ENCODE measurements at regions not wholly inside any gene's neighbourhood (a gene's known extent, or its start where the extent isn't known, plus 50 kb on each side); places are given as distances from the start of the nearest gene placed in this dataset.
A peak's percentile ranks its signal among the peaks of the same experiment; 100 is the strongest.
"Not testable (repeated sequence)": the region's sequence is repeated elsewhere in the genome, so short reads cannot be mapped to it uniquely, and the experiment has no call there.

DNA sequence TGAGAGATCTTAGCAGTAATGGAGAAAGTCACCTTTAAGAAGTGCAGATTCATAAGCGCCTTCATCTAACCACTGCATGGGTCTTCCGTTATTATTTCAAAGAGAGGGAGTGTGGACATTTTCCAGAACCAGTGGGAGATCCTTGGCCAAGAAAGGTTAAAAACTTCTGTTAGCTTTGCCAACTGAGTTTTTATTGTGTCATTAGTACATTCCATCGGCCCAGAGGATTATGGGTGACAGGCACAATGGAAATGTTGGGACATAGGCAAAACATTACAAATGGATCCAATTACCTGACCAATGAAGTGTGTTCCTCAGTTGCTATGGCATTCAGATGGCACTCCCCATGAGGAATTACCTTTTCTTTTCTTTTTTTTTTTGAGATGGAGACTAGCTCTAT is 115.5 kb downstream of the PPIAL4G start:
- Histone ChIP-seq H3K36me3 (no peaks in the 10 kb centered on the region), H3K27ac (no peak overlapping the region), H3K4me3 (no peak overlapping the region), H3K9me3 (no peaks in the 10 kb centered on the region), H3K4me1 (peaks cover 0 to 3% (median under 1%) of the 10 kb centered on the region in 4 donors), H3K27me3 (peaks cover 0 to 14% (median 2%) of the 10 kb centered on the region in 3 donors)
- 79 to 94% (median 82%) methylated on average over 3 of the region's 3 CpGs for WGBS, 5 donors
- no peak for DNase-seq
- TF ChIP-seq, protein P1, sequence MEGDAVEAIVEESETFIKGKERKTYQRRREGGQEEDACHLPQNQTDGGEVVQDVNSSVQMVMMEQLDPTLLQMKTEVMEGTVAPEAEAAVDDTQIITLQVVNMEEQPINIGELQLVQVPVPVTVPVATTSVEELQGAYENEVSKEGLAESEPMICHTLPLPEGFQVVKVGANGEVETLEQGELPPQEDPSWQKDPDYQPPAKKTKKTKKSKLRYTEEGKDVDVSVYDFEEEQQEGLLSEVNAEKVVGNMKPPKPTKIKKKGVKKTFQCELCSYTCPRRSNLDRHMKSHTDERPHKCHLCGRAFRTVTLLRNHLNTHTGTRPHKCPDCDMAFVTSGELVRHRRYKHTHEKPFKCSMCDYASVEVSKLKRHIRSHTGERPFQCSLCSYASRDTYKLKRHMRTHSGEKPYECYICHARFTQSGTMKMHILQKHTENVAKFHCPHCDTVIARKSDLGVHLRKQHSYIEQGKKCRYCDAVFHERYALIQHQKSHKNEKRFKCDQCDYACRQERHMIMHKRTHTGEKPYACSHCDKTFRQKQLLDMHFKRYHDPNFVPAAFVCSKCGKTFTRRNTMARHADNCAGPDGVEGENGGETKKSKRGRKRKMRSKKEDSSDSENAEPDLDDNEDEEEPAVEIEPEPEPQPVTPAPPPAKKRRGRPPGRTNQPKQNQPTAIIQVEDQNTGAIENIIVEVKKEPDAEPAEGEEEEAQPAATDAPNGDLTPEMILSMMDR (IDR thresholded peaks at IDR 0.05), result no peak
- intact Hi-C loops (cut with DNase I; ENCODE audit: low total_unique reads), result no loop called here

DNA sequence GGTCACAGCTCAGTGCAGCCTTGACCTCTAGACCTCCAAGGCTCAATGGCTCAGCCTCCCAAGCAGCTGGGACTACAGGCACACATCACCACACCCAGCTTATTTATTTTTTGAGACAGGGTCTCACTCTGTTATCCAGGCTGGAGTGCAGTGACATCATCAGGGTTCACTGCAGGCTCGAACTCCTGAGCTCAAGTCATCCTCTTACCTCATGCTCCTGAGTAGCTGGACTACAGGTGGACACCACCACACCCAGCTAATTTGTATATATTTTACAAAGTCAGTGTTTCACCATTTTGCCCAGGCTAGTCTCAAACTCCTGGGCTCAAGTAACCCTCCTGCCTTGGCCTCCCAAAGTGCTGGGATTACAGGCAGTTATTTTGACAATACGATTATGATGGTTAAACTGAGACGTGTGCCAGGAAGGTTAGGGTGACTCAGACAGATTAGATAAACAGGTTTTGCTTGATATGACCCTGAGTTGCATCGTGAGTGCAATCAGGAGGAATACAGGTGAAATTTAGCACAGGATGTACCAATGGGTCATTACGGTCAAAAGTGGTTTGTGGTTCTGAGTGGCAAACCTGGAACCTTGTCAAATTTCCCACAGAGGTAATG is 116.9 kb downstream of the PPIAL4G start:
- H3K9me3 ChIP-seq; intact Hi-C loops (cut with DNase I; ENCODE audit: low total_unique reads); H3K36me3 ChIP-seq; H3K4me3 ChIP-seq; DNase-seq; H3K27ac ChIP-seq: not testable (repeated sequence)
- WGBS, 5 donors, result 60 to 74% (median 61%) methylated on average over 5 of the region's 5 CpGs
- Histone ChIP-seq H3K4me1 (peaks cover 0 to 16% (median 12%) of the 10 kb centered on the region in 4 donors), H3K27me3 (peaks cover 0 to 27% (median 16%) of the 10 kb centered on the region in 3 donors)

DNA sequence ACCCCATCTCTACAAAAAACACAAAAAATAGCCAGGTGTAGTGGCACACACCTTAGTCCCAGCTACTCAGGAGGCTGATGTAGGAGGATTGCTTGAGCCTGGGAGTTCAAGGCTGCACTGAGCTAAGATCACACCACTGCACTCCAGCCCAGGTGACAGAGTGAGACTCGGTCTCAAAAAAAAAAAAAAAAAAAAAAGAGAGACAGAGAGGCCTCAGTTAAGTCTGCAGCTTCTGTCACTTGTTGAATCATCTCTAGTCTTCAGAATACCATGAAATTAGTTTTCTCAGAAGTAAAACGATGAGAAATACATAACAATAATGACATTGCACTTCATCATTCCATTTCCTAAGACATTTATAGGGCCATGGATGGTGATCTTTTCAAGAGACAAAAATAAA is 118.0 kb downstream of the PPIAL4G start:
- 79 to 86% (median 83%) methylated on average over 2 of the region's 2 CpGs for WGBS, 5 donors
- intact Hi-C loops (cut with DNase I; ENCODE audit: low total_unique reads); DNase-seq; H3K27ac ChIP-seq; H3K9me3 ChIP-seq; H3K4me3 ChIP-seq; H3K36me3 ChIP-seq: not testable (repeated sequence)
- peaks cover 0 to 18% (median 15%) of the 10 kb centered on the region in 4 donors for H3K4me1 ChIP-seq
- peaks cover 0 to 38% (median 21%) of the 10 kb centered on the region in 3 donors for H3K27me3 ChIP-seq

DNA sequence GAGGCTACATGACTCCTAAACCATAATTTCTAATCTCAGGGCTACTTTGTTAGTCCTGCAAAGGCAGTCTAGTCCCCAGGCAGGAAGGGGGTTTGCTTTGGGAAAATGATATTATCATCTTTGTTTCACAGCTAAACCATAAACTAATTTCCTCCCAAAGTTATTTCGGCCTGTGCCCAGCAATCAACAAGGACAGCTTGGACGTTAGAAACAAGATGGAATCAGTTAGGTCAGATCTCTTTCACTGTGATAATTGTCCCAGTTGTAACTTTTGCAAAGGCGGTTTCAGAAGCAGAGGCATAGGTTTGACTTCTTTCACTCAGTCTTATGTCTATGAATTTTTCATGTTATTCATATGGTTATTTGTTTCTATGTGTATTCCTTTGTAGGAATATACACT is 119.1 kb downstream of the PPIAL4G start:
- intact Hi-C loops (cut with DNase I; ENCODE audit: low total_unique reads); H3K9me3 ChIP-seq; H3K4me3 ChIP-seq; H3K27ac ChIP-seq; DNase-seq; H3K36me3 ChIP-seq: not testable (repeated sequence)
- Histone ChIP-seq H3K27me3 (peaks cover 0 to 47% (median 21%) of the 10 kb centered on the region in 3 donors), H3K4me1 (peaks cover 0 to 18% (median 15%) of the 10 kb centered on the region in 4 donors)
- 82 to 87% (median 85%) methylated on average over 3 of the region's 3 CpGs for WGBS, 5 donors

DNA sequence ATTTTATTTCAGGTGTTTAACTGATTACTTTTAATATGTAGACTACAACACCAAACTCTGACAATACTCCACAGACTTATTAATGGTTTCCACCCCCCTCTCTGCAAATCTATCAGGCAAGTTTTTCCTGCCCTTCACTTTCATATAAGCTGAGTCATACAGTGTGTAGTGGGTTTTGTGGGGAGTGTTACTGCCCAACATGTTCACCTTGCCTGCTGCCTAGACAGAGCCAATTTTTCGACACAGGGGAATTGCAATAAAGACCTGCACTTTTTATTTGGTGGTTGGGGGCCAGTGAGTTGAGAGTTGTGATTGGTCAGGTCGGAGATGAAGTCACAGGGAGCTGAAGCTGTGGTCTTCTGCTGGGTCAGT is 119.7 kb downstream of the PPIAL4G start:
- no peak overlapping the region for H3K4me3 ChIP-seq
- no peaks in the 10 kb centered on the region for H3K9me3 ChIP-seq
- no peak overlapping the region for H3K27ac ChIP-seq
- no peak for TF ChIP-seq POLR2AphosphoS5 (IDR thresholded peaks at IDR 0.05)
- no peak for TF ChIP-seq POLR2A (IDR thresholded peaks at IDR 0.05)
- no peak for TF ChIP-seq EP300 (IDR thresholded peaks at IDR 0.05)
- TF ChIP-seq, protein P1 (IDR thresholded peaks at IDR 0.05), result no peak
- peaks cover 0 to 50% (median 21%) of the 10 kb centered on the region in 3 donors for H3K27me3 ChIP-seq
- H3K36me3 ChIP-seq, result no peaks in the 10 kb centered on the region
- DNase-seq, result no peak
- WGBS, 5 donors, result 82 to 92% (median 83%) methylated on average over 2 of the region's 2 CpGs
- H3K4me1 ChIP-seq, result peaks cover 0 to 18% (median 15%) of the 10 kb centered on the region in 4 donors
- intact Hi-C loops (cut with DNase I; ENCODE audit: low total_unique reads), result no loop called here

DNA sequence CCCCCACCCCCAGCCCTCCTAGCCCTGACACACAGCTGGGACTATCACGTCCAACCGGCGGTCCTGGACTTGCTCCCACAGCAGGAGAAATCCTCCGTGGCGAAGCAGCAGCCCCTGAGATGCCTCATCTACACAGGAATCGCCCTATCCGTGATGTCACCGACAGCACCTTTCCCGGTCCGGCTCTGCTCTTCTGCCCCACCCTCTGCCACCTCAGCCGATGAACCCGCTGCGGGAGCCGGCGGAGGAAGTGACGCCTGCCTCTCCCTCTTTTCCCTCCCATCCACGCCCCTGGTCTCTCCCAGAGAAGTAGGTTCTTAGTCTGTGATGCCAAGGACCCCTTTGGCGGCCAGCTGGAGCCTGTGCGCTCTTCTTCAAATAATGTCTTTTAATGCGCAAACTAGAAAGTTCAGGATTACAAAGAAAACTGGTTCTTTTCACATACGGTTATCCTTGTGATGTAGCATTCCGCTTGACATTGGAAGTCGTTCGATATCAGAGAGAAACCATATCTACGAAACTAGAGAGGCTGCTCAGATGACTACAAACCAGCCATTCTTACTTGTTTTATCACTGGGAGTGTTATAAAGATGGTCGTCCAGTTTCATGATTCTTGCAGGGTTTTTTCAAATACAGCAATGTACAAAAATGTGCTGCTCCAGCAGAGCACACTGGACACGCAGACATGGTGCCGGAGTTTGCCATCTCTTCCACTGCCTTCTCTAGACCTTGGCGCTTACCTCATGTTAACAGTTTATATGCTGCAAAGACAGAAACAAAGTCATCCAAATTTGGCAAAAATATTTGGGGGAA is 120.3 kb downstream of the PPIAL4G start:
- TF ChIP-seq, protein P1 (IDR thresholded peaks at IDR 0.05), result no peak
- no peak for TF ChIP-seq EP300 (IDR thresholded peaks at IDR 0.05)
- no peak for TF ChIP-seq POLR2AphosphoS5 (IDR thresholded peaks at IDR 0.05)
- TF ChIP-seq POLR2A (IDR thresholded peaks at IDR 0.05), result no peak
- intact Hi-C loops (cut with DNase I; ENCODE audit: low total_unique reads), result no loop called here
- peaks cover 0 to 18% (median 15%) of the 10 kb centered on the region in 4 donors for H3K4me1 ChIP-seq
- peak; percentile 29 to 90 for DNase-seq
- no peak overlapping the region for H3K27ac ChIP-seq
- 31 to 43% (median 32%) methylated on average over 25 to 29 of the region's 29 CpGs for WGBS, 5 donors
- H3K27me3 ChIP-seq, result peaks cover 0 to 56% (median 21%) of the 10 kb centered on the region in 3 donors
- no peaks in the 10 kb centered on the region for H3K36me3 ChIP-seq
- peak overlapping the region in 2 of 4 donors; percentile 9 to 13 for H3K4me3 ChIP-seq
- no peaks in the 10 kb centered on the region for H3K9me3 ChIP-seq
